SK-N-SH (cell line): ENCODE measurements at regions not wholly inside any gene's neighbourhood (a gene's known extent, or its start where the extent isn't known, plus 50 kb on each side); places are given as distances from the start of the nearest gene placed in this dataset.

ENCODE experiments used
- CTCF ChIA-PET: fragments of 300-600, 350-600 bp; formaldehyde crosslinking; extraction: SDS; loops from one replicate; lab custom pipeline; 2021; lab: Yijun Ruan, JAX
- POLR2A ChIA-PET: fragments of 350-600 bp; sonication (Branson Sonifier 250); formaldehyde crosslinking; extraction: SDS; loops from one replicate; lab custom pipeline; 2020; ENCODE audit warnings: antibody characterized with exemption, inconsistent platforms; lab: Yijun Ruan, JAX
- DNase-seq: peaks from one replicate; pipeline ENCODE4 v3.0.0; 2012
- H2AFZ ChIP-seq: fragments of 200-600 bp; sonication (generic); 2 replicates; pipeline ENCODE4 v1.8.1; 2016; ENCODE audit warnings: antibody characterized with exemption, mild to moderate bottlenecking, low read depth
- H3F3A ChIP-seq: fragments of 200-600 bp; sonication (generic); replicated peaks from 2 replicates; pipeline ENCODE3; 2016; ENCODE audit warnings: antibody characterized with exemption, mild to moderate bottlenecking; ENCODE audit not compliant: insufficient read depth
- H3K27ac ChIP-seq, 2 experiments: fragments of 200-500 bp in 1 of 2; fragments of 200-600 bp in 1 of 2; sonication (Bioruptor generic) in 1 of 2; sonication (generic), shearing (Covaris generic) in 1 of 2; 2 replicates each; pipeline versions ENCODE4 v1.5.1 to v1.6.1; 2014 to 2016; ENCODE audit warnings: low read depth in 2 of 2, inconsistent platforms in 1 of 2, low read length in 1 of 2, mild to moderate bottlenecking in 1 of 2, mixed read lengths in 1 of 2
- H3K27me3 ChIP-seq: fragments of 200-600 bp; sonication (generic), shearing (Covaris generic); 2 replicates; pipeline ENCODE4 v1.6.1; 2016; ENCODE audit warnings: mixed run types; ENCODE audit not compliant: insufficient read depth
- H3K36me3 ChIP-seq, 2 experiments: fragments of 200-500 bp in 1 of 2; fragments of 200-600 bp in 1 of 2; sonication (Bioruptor generic) in 1 of 2; sonication (generic) in 1 of 2; replicated peaks in 1 of 2; 2 replicates each; pipeline versions ENCODE3 to v1.5.1; 2014 to 2016; ENCODE audit warnings: low read length in 1 of 2, mild to moderate bottlenecking in 1 of 2; ENCODE audit not compliant: insufficient read depth in 2 of 2, control insufficient read depth in 1 of 2
- H3K4me1 ChIP-seq, 2 experiments: fragments of 200-500 bp in 1 of 2; fragments of 200-600 bp in 1 of 2; sonication (Bioruptor generic) in 1 of 2; sonication (generic), shearing (Covaris generic) in 1 of 2; 2 replicates each; pipeline versions ENCODE4 v1.5.1 to v1.6.1; 2014 to 2016; ENCODE audit warnings: low read depth in 1 of 2, low read length in 1 of 2, mixed run types in 1 of 2; ENCODE audit not compliant: insufficient read depth in 2 of 2, control insufficient read depth in 1 of 2
- H3K4me2 ChIP-seq: fragments of 200-600 bp; sonication (generic), shearing (Covaris generic); 2 replicates; pipeline ENCODE4 v1.6.1; 2017; ENCODE audit warnings: mixed run types
- H3K4me3 ChIP-seq, 2 experiments: fragments of 200-500 bp in 1 of 2; fragments of 200-600 bp in 1 of 2; sonication (Bioruptor generic) in 1 of 2; sonication (generic), shearing (Covaris generic) in 1 of 2; 2 replicates each; pipeline versions ENCODE4 v1.5.1 to v1.8.1; 2014 to 2016; ENCODE audit warnings: low read depth in 2 of 2, inconsistent platforms in 1 of 2, low read length in 1 of 2, mild to moderate bottlenecking in 1 of 2, mixed read lengths in 1 of 2, moderate library complexity in 1 of 2
- H3K79me2 ChIP-seq: fragments of 200-600 bp; sonication (generic); 2 replicates; pipeline ENCODE4 v1.8.1; 2017; ENCODE audit warnings: mild to moderate bottlenecking; ENCODE audit not compliant: insufficient read depth
- H3K9ac ChIP-seq: fragments of 200-600 bp; sonication (generic); 2 replicates; pipeline ENCODE4 v1.6.1; 2017; ENCODE audit warnings: mixed run types
- H3K9me2 ChIP-seq: fragments of 200-600 bp; sonication (generic); 2 replicates; pipeline ENCODE4 v1.6.1; 2017; ENCODE audit warnings: mixed run types
- H3K9me3 ChIP-seq: fragments of 200-600 bp; sonication (generic); 2 replicates; pipeline ENCODE4 v1.6.1; 2017; ENCODE audit warnings: mixed run types, mild to moderate bottlenecking, moderate library complexity
- H4K20me1 ChIP-seq: fragments of 200-600 bp; sonication (generic); 2 replicates; pipeline ENCODE4 v1.6.1; 2017; ENCODE audit warnings: mild to moderate bottlenecking, mixed run types; ENCODE audit not compliant: insufficient read depth
- CHD2 ChIP-seq: fragments of 150-350 bp; IDR thresholded peaks from 2 replicates; pipeline ENCODE4 v1.6.1; 2018; ENCODE audit warnings: low read length; ENCODE audit not compliant: partially characterized antibody
- EP300 ChIP-seq, 2 experiments: IDR thresholded peaks; 2 replicates each; pipeline versions ENCODE4 v1.4.0 to v1.6.1; 2012; ENCODE audit warnings: borderline replicate concordance in 1 of 2, low read depth in 1 of 2, low read length in 1 of 2
- FOXM1 ChIP-seq: IDR thresholded peaks from 2 replicates; pipeline ENCODE4 v1.4.0; 2012; ENCODE audit warnings: low read depth, mild to moderate bottlenecking
- GATA2 ChIP-seq: sonication (generic); formaldehyde crosslinking; IDR thresholded peaks from 2 replicates; pipeline ENCODE4 v1.5.0; 2020; ENCODE audit warnings: mild to moderate bottlenecking, missing genetic modification reagents
- MEF2A ChIP-seq: IDR thresholded peaks from 2 replicates; pipeline ENCODE4 v1.4.0; 2012; ENCODE audit warnings: low read depth, borderline replicate concordance
- MXI1 ChIP-seq: IDR thresholded peaks from 2 replicates; pipeline ENCODE4 v1.6.1; 2012; ENCODE audit warnings: mild to moderate bottlenecking, low read depth, low read length, improper control_type of control experiment
- NRF1 ChIP-seq: IDR thresholded peaks from 2 replicates; pipeline ENCODE4 v1.6.1; 2012; ENCODE audit warnings: low read depth, mild to moderate bottlenecking, low read length
- POLR2AphosphoS5 ChIP-seq: IDR thresholded peaks from 2 replicates; pipeline ENCODE4 v1.6.1; 2012; ENCODE audit warnings: low read depth, low read length
- RCOR1 ChIP-seq: fragments of 150-350 bp; IDR thresholded peaks from 2 replicates; pipeline ENCODE4 v1.6.1; 2017; ENCODE audit warnings: antibody characterized with exemption, low read length
- SIN3A ChIP-seq: IDR thresholded peaks from 2 replicates; pipeline ENCODE4 v1.6.1; 2012; ENCODE audit warnings: low read depth, mild to moderate bottlenecking, low read length, moderate library complexity, borderline replicate concordance
- SMC3 ChIP-seq: IDR thresholded peaks from 2 replicates; pipeline ENCODE4 v1.6.1; 2012; ENCODE audit warnings: low read depth, low read length, improper control_type of control experiment
- TCF12 ChIP-seq: IDR thresholded peaks from 2 replicates; pipeline ENCODE4 v1.4.0; 2012
- WGBS: methylation state at CpG from one replicate; pipeline ENCODE4 v1.1.6; 2017; ENCODE audit warnings: low lambda C conversion rate; 5-methylcytosine and 5-hydroxymethylcytosine counted together
- TF ChIP-seq, protein P1 (sequence below): IDR thresholded peaks from 2 replicates; pipeline ENCODE4 v1.4.0; 2012; ENCODE audit warnings: low read depth, borderline replicate concordance
- TF ChIP-seq, protein P2 (sequence below): fragments of 150-350 bp; IDR thresholded peaks from 2 replicates; pipeline ENCODE4 v1.6.1; 2016; ENCODE audit warnings: mild to moderate bottlenecking, low read depth, low read length

DNA sequence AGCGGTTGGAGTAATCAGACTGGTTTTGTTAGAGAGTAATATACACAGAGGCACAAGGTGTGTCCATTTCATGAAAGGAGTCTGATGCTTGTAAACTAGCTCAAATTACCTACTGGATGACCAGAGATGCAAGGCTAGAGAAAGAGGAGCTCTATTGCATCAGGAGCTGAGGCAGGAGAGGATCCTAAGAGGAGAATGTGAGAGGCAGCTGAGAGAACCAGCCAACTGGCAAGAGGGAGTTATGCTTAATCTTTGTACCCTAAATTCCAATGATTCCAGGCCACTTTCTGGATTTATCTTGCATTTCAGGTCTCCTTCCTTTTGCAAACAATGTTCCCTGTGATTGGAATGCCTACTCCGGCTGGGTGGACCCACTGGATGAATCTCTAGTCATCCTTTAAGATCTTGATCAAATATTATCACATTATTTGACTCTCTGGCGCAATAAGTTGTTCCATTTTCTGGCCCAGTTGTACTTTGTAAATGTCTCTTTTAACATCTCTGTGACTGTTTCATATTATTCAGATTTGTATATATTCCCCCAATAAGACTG lies 57.5 kb upstream of the PTPN12 start:
- H3K4me3 ChIP-seq: no peak overlapping the region
- H2AFZ ChIP-seq: no peak overlapping the region
- H3K79me2 ChIP-seq: no peaks in the 10 kb centered on the region
- H3K27ac ChIP-seq: no peak overlapping the region
- no peaks in the 10 kb centered on the region for H3F3A ChIP-seq
- no peak overlapping the region for H3K4me2 ChIP-seq
- POLR2A ChIA-PET: no interaction called here
- H4K20me1 ChIP-seq: no peaks in the 10 kb centered on the region
- no peaks in the 10 kb centered on the region for H3K36me3 ChIP-seq
- H3K9ac ChIP-seq: no peak overlapping the region
- H3K4me1 ChIP-seq: no peaks in the 10 kb centered on the region
- no peaks in the 10 kb centered on the region for H3K9me3 ChIP-seq
- H3K9me2 ChIP-seq: no peaks in the 10 kb centered on the region
- H3K27me3 ChIP-seq: no peaks in the 10 kb centered on the region
- DNase-seq: no peak
- TF ChIP-seq POLR2AphosphoS5 (no peak), RCOR1 (no peak), FOXM1 (no peak), NRF1 (no peak), SIN3A (no peak), SMC3 (no peak), EP300 (IDR thresholded peaks at IDR 0.05; ENCODE audit: borderline replicate concordance in 1 of 2, low read depth in 1 of 2, low read length in 1 of 2) (no peak), CHD2 (no peak), GATA2 (CRISPR knock-in tag) (no peak)
- TF ChIP-seq, protein P1, sequence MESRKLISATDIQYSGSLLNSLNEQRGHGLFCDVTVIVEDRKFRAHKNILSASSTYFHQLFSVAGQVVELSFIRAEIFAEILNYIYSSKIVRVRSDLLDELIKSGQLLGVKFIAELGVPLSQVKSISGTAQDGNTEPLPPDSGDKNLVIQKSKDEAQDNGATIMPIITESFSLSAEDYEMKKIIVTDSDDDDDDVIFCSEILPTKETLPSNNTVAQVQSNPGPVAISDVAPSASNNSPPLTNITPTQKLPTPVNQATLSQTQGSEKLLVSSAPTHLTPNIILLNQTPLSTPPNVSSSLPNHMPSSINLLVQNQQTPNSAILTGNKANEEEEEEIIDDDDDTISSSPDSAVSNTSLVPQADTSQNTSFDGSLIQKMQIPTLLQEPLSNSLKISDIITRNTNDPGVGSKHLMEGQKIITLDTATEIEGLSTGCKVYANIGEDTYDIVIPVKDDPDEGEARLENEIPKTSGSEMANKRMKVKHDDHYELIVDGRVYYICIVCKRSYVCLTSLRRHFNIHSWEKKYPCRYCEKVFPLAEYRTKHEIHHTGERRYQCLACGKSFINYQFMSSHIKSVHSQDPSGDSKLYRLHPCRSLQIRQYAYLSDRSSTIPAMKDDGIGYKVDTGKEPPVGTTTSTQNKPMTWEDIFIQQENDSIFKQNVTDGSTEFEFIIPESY: no peak
- TF ChIP-seq, all 33 proteins: peak for 0
- WGBS: 88% methylated on average over 3 of the region's 3 CpGs
- CTCF ChIA-PET: interaction anchor here (1.0 kb wide), 1 partner anchor 10 kb away, joined by 5 read pairs; no protein-coding TSS in a partner anchor

DNA sequence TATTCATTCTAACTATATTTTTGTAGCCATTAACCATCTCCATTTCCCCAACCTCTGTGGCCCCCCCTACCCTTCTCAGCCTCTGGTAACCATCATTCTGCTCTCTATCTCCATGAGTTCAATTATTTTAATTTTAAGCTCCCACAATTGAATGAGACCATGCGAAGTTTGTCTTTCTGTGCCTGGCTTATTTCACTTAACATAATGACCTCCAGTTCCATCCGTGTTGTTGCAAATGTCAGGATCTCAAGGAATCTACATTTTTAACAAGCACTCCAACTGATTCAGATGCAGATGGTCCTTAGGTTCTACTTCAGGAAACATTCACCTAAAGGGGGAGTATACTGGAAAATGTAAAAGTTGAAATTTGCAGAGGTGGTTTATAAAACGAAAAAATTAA lies 60.2 kb upstream of the PTPN12 start:
- no peaks in the 10 kb centered on the region for H3K4me1 ChIP-seq
- POLR2A ChIA-PET: no interaction called here
- DNase-seq: no peak
- H3K4me2 ChIP-seq: no peak overlapping the region
- H3K27me3 ChIP-seq: no peaks in the 10 kb centered on the region
- no peaks in the 10 kb centered on the region for H3K9me3 ChIP-seq
- no peaks in the 10 kb centered on the region for H3F3A ChIP-seq
- 38% methylated on average over 3 of the region's 3 CpGs for WGBS
- H3K9me2 ChIP-seq: no peaks in the 10 kb centered on the region
- no peak overlapping the region for H2AFZ ChIP-seq
- H3K27ac ChIP-seq: no peak overlapping the region
- no peaks in the 10 kb centered on the region for H3K79me2 ChIP-seq
- peak; percentile 53; the same call in 1 of the 2 replicates for TF ChIP-seq RCOR1
- no peak for TF ChIP-seq MEF2A
- peak in 1 of 2 experiments; percentile 46; a peak in 1 of 4 replicates for TF ChIP-seq EP300 (IDR thresholded peaks at IDR 0.05; ENCODE audit: borderline replicate concordance in 1 of 2, low read depth in 1 of 2, low read length in 1 of 2)
- TF ChIP-seq TCF12: no peak; the same call in 1 of the 2 replicates
- peak; percentile 42 for TF ChIP-seq GATA2 (CRISPR knock-in tag)
- TF ChIP-seq MXI1: no peak
- TF ChIP-seq, protein P2, sequence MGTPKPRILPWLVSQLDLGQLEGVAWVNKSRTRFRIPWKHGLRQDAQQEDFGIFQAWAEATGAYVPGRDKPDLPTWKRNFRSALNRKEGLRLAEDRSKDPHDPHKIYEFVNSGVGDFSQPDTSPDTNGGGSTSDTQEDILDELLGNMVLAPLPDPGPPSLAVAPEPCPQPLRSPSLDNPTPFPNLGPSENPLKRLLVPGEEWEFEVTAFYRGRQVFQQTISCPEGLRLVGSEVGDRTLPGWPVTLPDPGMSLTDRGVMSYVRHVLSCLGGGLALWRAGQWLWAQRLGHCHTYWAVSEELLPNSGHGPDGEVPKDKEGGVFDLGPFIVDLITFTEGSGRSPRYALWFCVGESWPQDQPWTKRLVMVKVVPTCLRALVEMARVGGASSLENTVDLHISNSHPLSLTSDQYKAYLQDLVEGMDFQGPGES: no peak
- no peaks in the 10 kb centered on the region for H3K36me3 ChIP-seq
- H3K9ac ChIP-seq: no peak overlapping the region
- H4K20me1 ChIP-seq: no peaks in the 10 kb centered on the region
- no peak overlapping the region for H3K4me3 ChIP-seq
- CTCF ChIA-PET: interaction anchor here (0.7 to 1.1 kb wide), 3 partner anchors 13 to 45 kb away, joined by 3 to 5 read pairs (median 3); no protein-coding TSS in a partner anchor
